ENCODE measurements at regions not wholly inside any gene's neighbourhood (a gene's known extent, or its start where the extent isn't known, plus 50 kb on each side); places are given as distances from the start of the nearest gene placed in this dataset.

DNA sequence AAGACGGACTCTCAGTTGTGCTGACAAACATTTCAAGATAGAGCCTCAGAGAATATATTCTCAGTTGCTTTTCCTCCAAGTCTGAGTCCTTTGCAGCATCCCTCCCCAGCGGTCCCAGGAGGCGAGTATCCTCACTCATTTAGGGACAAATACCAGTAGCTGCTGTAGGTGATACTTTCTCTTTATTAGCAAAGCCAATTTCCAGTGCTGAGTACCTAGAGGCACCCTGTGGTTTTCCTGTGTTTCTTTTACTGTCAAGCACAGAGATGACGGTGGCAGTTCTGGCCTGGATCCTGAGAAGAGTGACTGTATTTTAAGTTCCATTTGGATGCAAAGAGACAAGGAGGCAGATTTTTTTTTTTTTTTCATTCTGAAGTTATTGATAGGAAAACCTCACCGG is 1058.4 kb downstream of the SORCS3 start:
- ChIA-PET POLR2A (ENCODE audit: unreplicated experiment) (no interaction called here), CTCF (no interaction called here)
- in situ Hi-C loops (cut with MboI; ENCODE audit: low sequenced_read_pairs): no loop called here
- Histone ChIP-seq H4K8ac (ENCODE audit: low read depth in 2 of 2, low read length in 2 of 2) (no peak overlapping the region), H2BK5ac (ENCODE audit: low read depth, low read length, poor library complexity, severe bottlenecking) (no peak overlapping the region), H3K4me1 (ENCODE audit: control insufficient read depth, insufficient read depth, low read length) (no peaks in the 10 kb centered on the region), H3K79me1 (ENCODE audit: low read depth in 1 of 2, low read length in 2 of 2) (no peaks in the 10 kb centered on the region), H4K91ac (ENCODE audit: insufficient read depth, low read depth, low read length) (no peak overlapping the region), H2AK9ac (replicated peaks; ENCODE audit: low read depth, low read length, poor library complexity) (no peak overlapping the region), H3K23ac (ENCODE audit: low read depth, low read length) (no peak overlapping the region), H3K27me3 (ENCODE audit: control insufficient read depth, insufficient read depth, low read length) (no peaks in the 10 kb centered on the region), H4K20me1 (ENCODE audit: insufficient read depth, low read length) (no peaks in the 10 kb centered on the region), H3K9me1 (ENCODE audit: insufficient read depth, low read length) (no peaks in the 10 kb centered on the region), H3K14ac (replicated peaks; ENCODE audit: low read depth, low read length) (no peak overlapping the region), H3K18ac (ENCODE audit: low read depth, low read length) (no peak overlapping the region), H3K9me3 (ENCODE audit: control insufficient read depth, insufficient read depth, low read length) (peaks cover 2% of the 10 kb centered on the region; the same call in 1 of the 2 replicates), H2BK15ac (ENCODE audit: low read depth, low read length) (no peak overlapping the region), H3K4me2 (ENCODE audit: low read depth, low read length) (no peak overlapping the region), H3K4ac (ENCODE audit: low read depth, low read length) (no peak overlapping the region), H3K9ac (ENCODE audit: low read depth, low read length) (no peak overlapping the region), H2BK20ac (ENCODE audit: low read depth, low read length) (no peak overlapping the region), H2AFZ (replicated peaks; ENCODE audit: low read length, poor library complexity) (no peak overlapping the region), H2BK120ac (ENCODE audit: low read depth, low read length) (no peak overlapping the region), H3K36me3 (ENCODE audit: control insufficient read depth, insufficient read depth, low read length) (no peaks in the 10 kb centered on the region), H3K27ac (ENCODE audit: insufficient read depth, low read length) (no peak overlapping the region), H3K4me3 (ENCODE audit: insufficient read depth, low read depth, low read length) (no peak overlapping the region), H2AK5ac (ENCODE audit: low read depth, low read length) (no peak overlapping the region), H3K56ac (ENCODE audit: extremely low read depth, insufficient read depth, low read length) (no peak overlapping the region), H4K5ac (ENCODE audit: low read depth, low read length) (no peak overlapping the region)
- intact Hi-C loops (cut with micrococcal nuclease): no loop called here
- BruUV-seq (replicated peaks): no TSS peak
- 38% methylated on average over 2 of the region's 5 CpGs; no CpG with 5 or more reads in 1 of the 2 experiments for WGBS, 2 experiments (ENCODE audit: extremely low coverage in 2 of 2, insufficient read length in 1 of 2)
- TF ChIP-seq SMC3 (IDR thresholded peaks at IDR 0.05; ENCODE audit: low read depth, low read length): no peak
- TF ChIP-seq, protein P1, sequence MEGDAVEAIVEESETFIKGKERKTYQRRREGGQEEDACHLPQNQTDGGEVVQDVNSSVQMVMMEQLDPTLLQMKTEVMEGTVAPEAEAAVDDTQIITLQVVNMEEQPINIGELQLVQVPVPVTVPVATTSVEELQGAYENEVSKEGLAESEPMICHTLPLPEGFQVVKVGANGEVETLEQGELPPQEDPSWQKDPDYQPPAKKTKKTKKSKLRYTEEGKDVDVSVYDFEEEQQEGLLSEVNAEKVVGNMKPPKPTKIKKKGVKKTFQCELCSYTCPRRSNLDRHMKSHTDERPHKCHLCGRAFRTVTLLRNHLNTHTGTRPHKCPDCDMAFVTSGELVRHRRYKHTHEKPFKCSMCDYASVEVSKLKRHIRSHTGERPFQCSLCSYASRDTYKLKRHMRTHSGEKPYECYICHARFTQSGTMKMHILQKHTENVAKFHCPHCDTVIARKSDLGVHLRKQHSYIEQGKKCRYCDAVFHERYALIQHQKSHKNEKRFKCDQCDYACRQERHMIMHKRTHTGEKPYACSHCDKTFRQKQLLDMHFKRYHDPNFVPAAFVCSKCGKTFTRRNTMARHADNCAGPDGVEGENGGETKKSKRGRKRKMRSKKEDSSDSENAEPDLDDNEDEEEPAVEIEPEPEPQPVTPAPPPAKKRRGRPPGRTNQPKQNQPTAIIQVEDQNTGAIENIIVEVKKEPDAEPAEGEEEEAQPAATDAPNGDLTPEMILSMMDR (conservative IDR thresholded peaks at IDR 0.05; ENCODE audit: low read depth, low read length): no peak
- no peak for TF ChIP-seq POLR2A (IDR thresholded peaks at IDR 0.05; ENCODE audit: low read depth, low read length)
- TF ChIP-seq FOS (IDR thresholded peaks at IDR 0.05; ENCODE audit: low read depth, low read length): no peak
- TF ChIP-seq MXI1 (IDR thresholded peaks at IDR 0.05; ENCODE audit: borderline replicate concordance, low read depth, low read length): no peak
- TF ChIP-seq RFX5 (IDR thresholded peaks at IDR 0.05; ENCODE audit: low read depth, low read length): no peak
- no peak for TF ChIP-seq BHLHE40 (IDR thresholded peaks at IDR 0.05; ENCODE audit: low read depth, low read length)
- no peak for TF ChIP-seq NFE2L2 (IDR thresholded peaks at IDR 0.05; ENCODE audit: low read depth, low read length)
- no peak for TF ChIP-seq RCOR1 (IDR thresholded peaks at IDR 0.05; ENCODE audit: insufficient replicate concordance, low read length)
- no peak for TF ChIP-seq MAFK (IDR thresholded peaks at IDR 0.05; ENCODE audit: low read depth, low read length)
- TF ChIP-seq, protein P2, sequence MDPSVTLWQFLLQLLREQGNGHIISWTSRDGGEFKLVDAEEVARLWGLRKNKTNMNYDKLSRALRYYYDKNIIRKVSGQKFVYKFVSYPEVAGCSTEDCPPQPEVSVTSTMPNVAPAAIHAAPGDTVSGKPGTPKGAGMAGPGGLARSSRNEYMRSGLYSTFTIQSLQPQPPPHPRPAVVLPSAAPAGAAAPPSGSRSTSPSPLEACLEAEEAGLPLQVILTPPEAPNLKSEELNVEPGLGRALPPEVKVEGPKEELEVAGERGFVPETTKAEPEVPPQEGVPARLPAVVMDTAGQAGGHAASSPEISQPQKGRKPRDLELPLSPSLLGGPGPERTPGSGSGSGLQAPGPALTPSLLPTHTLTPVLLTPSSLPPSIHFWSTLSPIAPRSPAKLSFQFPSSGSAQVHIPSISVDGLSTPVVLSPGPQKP (IDR thresholded peaks at IDR 0.05; ENCODE audit: borderline replicate concordance, low read depth, low read length): no peak
- TF ChIP-seq, protein P3, sequence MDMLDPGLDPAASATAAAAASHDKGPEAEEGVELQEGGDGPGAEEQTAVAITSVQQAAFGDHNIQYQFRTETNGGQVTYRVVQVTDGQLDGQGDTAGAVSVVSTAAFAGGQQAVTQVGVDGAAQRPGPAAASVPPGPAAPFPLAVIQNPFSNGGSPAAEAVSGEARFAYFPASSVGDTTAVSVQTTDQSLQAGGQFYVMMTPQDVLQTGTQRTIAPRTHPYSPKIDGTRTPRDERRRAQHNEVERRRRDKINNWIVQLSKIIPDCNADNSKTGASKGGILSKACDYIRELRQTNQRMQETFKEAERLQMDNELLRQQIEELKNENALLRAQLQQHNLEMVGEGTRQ (IDR thresholded peaks at IDR 0.05; ENCODE audit: low read depth, low read length): no peak
- ATAC-seq (ENCODE audit: low read depth) (no peak), DNase-seq (no peak)
- dilution Hi-C loops (cut with HindIII; ENCODE audit: low sequenced_read_pairs, unreplicated experiment): no loop called here
